PC-3 (cell line): ENCODE measurements at regions not wholly inside any gene's neighbourhood (a gene's known extent, or its start where the extent isn't known, plus 50 kb on each side); places are given as distances from the start of the nearest gene placed in this dataset.
"Not testable (repeated sequence)": the region's sequence is repeated elsewhere in the genome, so short reads cannot be mapped to it uniquely, and the experiment has no call there.

Experiments used
- ATAC-seq: fragments of 200-7000 bp; cut with Tn5 transposase; 2 replicates; pipeline ENCODE4 v1.9.1; 2020; ENCODE audit warnings: mild to moderate bottlenecking, moderate library complexity
- BruUV-seq: library from RNA; stranded (reverse); fragments of 400-500 nt; replicated peaks from 2 replicates; lab custom pipeline; 2021; lab: Mats Ljungman, UMichigan
- CTCF ChIA-PET: fragments of 300-600 bp; sonication (Branson Sonifier 250); formaldehyde crosslinking; loops from one replicate; lab custom pipeline; 2022; ENCODE audit warnings: antibody characterized with exemption; lab: Charles Lee
- POLR2A ChIA-PET: fragments of 300-600 bp; sonication (Branson Sonifier 250); formaldehyde crosslinking; loops from one replicate; lab custom pipeline; 2022; ENCODE audit warnings: antibody characterized with exemption; ENCODE audit not compliant: unreplicated experiment; lab: Charles Lee
- DNase-seq: peaks from one replicate; pipeline ENCODE4 v3.0.0-alpha.2; 2015
- H2AFZ ChIP-seq: fragments of 300-600 bp; sonication (generic); 2 replicates; pipeline ENCODE4 v1.6.0; 2016; ENCODE audit warnings: antibody characterized with exemption, low read length
- H3F3A ChIP-seq: fragments of 300-600 bp; sonication (generic); one replicate; pipeline ENCODE4 v1.6.0; 2017; ENCODE audit warnings: antibody characterized with exemption, low read length, control low read depth, mild to moderate bottlenecking; ENCODE audit not compliant: unreplicated experiment
- H3K27ac ChIP-seq: fragments of 300-600 bp; sonication (generic); 2 replicates; pipeline ENCODE4 v1.5.1; 2016; ENCODE audit warnings: mild to moderate bottlenecking, low read length
- H3K27me3 ChIP-seq: fragments of 300-600 bp; sonication (generic); 2 replicates; pipeline ENCODE4 v1.6.1; 2016; ENCODE audit warnings: low read length, mixed read lengths
- H3K36me3 ChIP-seq: fragments of 300-600 bp; sonication (generic); 2 replicates; pipeline ENCODE4 v1.6.1; 2016; ENCODE audit warnings: low read depth, mixed run types, low read length, mixed read lengths
- H3K4me1 ChIP-seq: fragments of 300-600 bp; sonication (generic); 2 replicates; pipeline ENCODE4 v1.5.1; 2016; ENCODE audit warnings: low read length; ENCODE audit not compliant: insufficient read depth
- H3K4me2 ChIP-seq: fragments of 300-600 bp; sonication (generic); 2 replicates; pipeline ENCODE4 v1.6.0; 2016; ENCODE audit warnings: low read length
- H3K4me3 ChIP-seq: fragments of 300-600 bp; sonication (generic); 2 replicates; pipeline ENCODE4 v1.5.1; 2016; ENCODE audit warnings: mild to moderate bottlenecking, low read length, mixed read lengths
- H3K79me2 ChIP-seq: fragments of 300-600 bp; sonication (generic); 2 replicates; pipeline ENCODE4 v1.6.1; 2017; ENCODE audit warnings: low read length, mixed read lengths
- H3K9ac ChIP-seq: fragments of 300-600 bp; sonication (generic); 2 replicates; pipeline ENCODE4 v1.6.0; 2016; ENCODE audit warnings: mild to moderate bottlenecking, low read length
- H3K9me2 ChIP-seq: fragments of 300-600 bp; sonication (generic); replicated peaks from 2 replicates; pipeline ENCODE4 v1.6.1; 2016; ENCODE audit warnings: mixed run types, low read length, mixed read lengths
- H3K9me3 ChIP-seq: fragments of 300-600 bp; sonication (generic); 2 replicates; pipeline ENCODE4 v1.6.1; 2016; ENCODE audit warnings: low read length, mixed read lengths
- H4K20me1 ChIP-seq: fragments of 300-600 bp; sonication (generic); 2 replicates; pipeline ENCODE4 v1.6.1; 2016; ENCODE audit warnings: low read length, mixed read lengths
- EZH2 ChIP-seq: fragments of 300-600 bp; sonication (generic); IDR thresholded peaks from one replicate; pipeline ENCODE4 v1.6.1; 2017; ENCODE audit warnings: antibody characterized with exemption, mild to moderate bottlenecking, low read length; ENCODE audit not compliant: unreplicated experiment
- EZH2phosphoT487 ChIP-seq: fragments of 300-600 bp; sonication (generic); IDR thresholded peaks from 2 replicates; pipeline ENCODE4 v1.6.1; 2018; ENCODE audit warnings: mild to moderate bottlenecking, antibody characterized with exemption, low read length, borderline replicate concordance
- intact Hi-C: fragments of 100-400 bp; cut with micrococcal nuclease; formaldehyde crosslinking; loops from 2 replicates; pipeline ENCODE4 v1.9.0; 2023
- TF ChIP-seq, protein P1 (sequence below): fragments of 300-600 bp; sonication (generic); conservative IDR thresholded peaks from 2 replicates; pipeline ENCODE4 v1.5.1; 2017; ENCODE audit warnings: antibody characterized with exemption, low read depth, mild to moderate bottlenecking, low read length

GRCh38 chr1:191804311-191804710 is 354.0 kb upstream of the RGS18 start:
- ATAC-seq (no peak), DNase-seq (no peak)
- Histone ChIP-seq H3K9ac (no peak overlapping the region), H3K4me1 (no peaks in the 10 kb centered on the region), H3K27ac (no peak overlapping the region), H3K4me3 (no peak overlapping the region), H2AFZ (no peak overlapping the region), H3K36me3 (no peaks in the 10 kb centered on the region), H4K20me1 (no peaks in the 10 kb centered on the region), H3K79me2 (no peaks in the 10 kb centered on the region), H3K27me3 (no peaks in the 10 kb centered on the region), H3K4me2 (no peak overlapping the region), H3F3A (no peaks in the 10 kb centered on the region), H3K9me2 (no peaks in the 10 kb centered on the region), H3K9me3 (no peaks in the 10 kb centered on the region)
- ChIA-PET POLR2A (no interaction called here), CTCF (no interaction called here)
- TF ChIP-seq, protein P1, sequence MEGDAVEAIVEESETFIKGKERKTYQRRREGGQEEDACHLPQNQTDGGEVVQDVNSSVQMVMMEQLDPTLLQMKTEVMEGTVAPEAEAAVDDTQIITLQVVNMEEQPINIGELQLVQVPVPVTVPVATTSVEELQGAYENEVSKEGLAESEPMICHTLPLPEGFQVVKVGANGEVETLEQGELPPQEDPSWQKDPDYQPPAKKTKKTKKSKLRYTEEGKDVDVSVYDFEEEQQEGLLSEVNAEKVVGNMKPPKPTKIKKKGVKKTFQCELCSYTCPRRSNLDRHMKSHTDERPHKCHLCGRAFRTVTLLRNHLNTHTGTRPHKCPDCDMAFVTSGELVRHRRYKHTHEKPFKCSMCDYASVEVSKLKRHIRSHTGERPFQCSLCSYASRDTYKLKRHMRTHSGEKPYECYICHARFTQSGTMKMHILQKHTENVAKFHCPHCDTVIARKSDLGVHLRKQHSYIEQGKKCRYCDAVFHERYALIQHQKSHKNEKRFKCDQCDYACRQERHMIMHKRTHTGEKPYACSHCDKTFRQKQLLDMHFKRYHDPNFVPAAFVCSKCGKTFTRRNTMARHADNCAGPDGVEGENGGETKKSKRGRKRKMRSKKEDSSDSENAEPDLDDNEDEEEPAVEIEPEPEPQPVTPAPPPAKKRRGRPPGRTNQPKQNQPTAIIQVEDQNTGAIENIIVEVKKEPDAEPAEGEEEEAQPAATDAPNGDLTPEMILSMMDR, result no peak
- TF ChIP-seq EZH2 (no peak), EZH2phosphoT487 (no peak)
- intact Hi-C loops, result no loop called here
- BruUV-seq, result no TSS peak

DNA sequence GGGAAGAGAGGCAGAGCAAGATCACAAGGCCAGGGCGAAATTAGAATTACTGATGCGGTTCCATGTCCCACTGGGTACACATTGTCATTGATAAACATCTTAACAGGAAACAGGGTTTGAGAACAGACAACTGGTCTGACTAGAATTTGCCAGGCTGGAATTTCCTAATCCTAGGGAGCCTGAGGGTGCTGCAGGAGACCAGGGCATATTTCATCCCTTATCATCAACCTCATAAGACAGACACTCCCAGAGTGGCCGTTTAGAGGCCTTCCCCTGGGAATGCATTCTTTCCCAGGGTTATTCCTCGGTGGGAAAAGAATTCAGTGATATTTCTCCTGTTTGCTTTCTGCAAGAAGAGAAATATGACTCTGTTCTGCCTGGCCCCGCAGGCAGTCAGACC is 344.7 kb upstream of the RGS18 start:
- H3K27me3 ChIP-seq, H3K9ac ChIP-seq, H3K27ac ChIP-seq, H3K4me1 ChIP-seq, H3F3A ChIP-seq, ATAC-seq, intact Hi-C loops, H3K9me2 ChIP-seq, POLR2A ChIA-PET, BruUV-seq, CTCF ChIA-PET, H2AFZ ChIP-seq, H3K79me2 ChIP-seq, H3K4me3 ChIP-seq, H3K9me3 ChIP-seq, H3K4me2 ChIP-seq, DNase-seq, H4K20me1 ChIP-seq, H3K36me3 ChIP-seq: not testable (repeated sequence)

- Histone ChIP-seq H3K4me3 (no peak overlapping the region), H3K36me3 (no peaks in the 10 kb centered on the region), H3K27me3 (no peaks in the 10 kb centered on the region), H3K9me2 (no peaks in the 10 kb centered on the region), H3K4me1 (no peaks in the 10 kb centered on the region), H3K79me2 (no peaks in the 10 kb centered on the region), H3K27ac (no peak overlapping the region), H3K9me3 (no peaks in the 10 kb centered on the region), H4K20me1 (no peaks in the 10 kb centered on the region), H3K9ac (no peak overlapping the region), H3F3A (no peaks in the 10 kb centered on the region), H3K4me2 (no peak overlapping the region), H2AFZ (no peak overlapping the region)
- no TSS peak for BruUV-seq
- TF ChIP-seq EZH2 (no peak), EZH2phosphoT487 (no peak)
- TF ChIP-seq, protein P1, result no peak
- no peak for DNase-seq
- CTCF ChIA-PET, result no interaction called here
- POLR2A ChIA-PET, result no interaction called here
- intact Hi-C loops, result no loop called here
- no peak for ATAC-seq
These were observed 340.1 kb upstream of the RGS18 start for GRCh38 chr1:191818198-191818597.
